IPS DF 4.7 (cell line): ENCODE measurements at regions not wholly inside any gene's neighbourhood (a gene's known extent, or its start where the extent isn't known, plus 50 kb on each side); places are given as distances from the start of the nearest gene placed in this dataset.
A peak's percentile ranks its signal among the peaks of the same experiment; 100 is the strongest.

Experiments used
- DNase-seq: peaks from one replicate; pipeline ENCODE4 v3.0.0-alpha.2; 2013; ENCODE audit warnings: low spot score; ENCODE audit errors: extremely low read depth

DNA sequence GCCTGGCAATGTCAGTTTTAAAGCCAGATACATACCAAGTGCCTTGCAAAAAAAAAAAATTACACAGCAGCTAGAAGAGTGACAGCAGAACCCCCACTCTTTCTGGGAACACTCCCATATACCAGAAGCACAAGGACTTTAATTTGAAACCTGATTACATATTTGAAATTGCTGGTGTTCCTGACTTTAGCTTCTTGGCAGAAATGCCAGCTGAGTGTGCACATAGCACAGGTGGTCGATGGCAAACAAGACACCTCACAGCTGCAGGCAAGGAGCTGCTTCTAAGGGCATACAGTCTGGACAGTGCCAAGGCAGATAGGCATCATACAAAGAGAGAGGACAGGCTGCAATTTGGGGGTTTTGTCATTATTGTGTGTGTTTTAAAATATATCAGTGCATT, 150.7 kb upstream of the SGK1 start:
- no peak for DNase-seq

DNA sequence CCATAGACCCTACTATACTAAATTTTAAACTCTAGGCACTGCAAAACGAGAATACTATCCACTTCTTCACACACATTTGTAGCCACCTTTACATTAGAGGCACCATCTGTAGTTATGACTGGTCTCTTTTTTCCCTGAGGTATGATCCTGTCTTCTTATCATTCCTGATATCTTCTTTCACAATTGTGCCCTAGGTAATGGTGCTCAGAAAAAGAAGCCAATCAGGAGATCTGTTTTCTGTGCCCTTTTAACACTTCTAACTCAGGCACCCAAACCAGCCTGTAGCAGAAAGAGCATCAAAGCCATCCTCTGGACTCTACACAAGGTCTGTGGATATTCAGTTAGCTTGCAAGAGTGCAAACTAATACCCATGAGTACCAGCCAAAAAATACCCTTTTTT, 149.7 kb upstream of the SGK1 start:
- no peak for DNase-seq

DNA sequence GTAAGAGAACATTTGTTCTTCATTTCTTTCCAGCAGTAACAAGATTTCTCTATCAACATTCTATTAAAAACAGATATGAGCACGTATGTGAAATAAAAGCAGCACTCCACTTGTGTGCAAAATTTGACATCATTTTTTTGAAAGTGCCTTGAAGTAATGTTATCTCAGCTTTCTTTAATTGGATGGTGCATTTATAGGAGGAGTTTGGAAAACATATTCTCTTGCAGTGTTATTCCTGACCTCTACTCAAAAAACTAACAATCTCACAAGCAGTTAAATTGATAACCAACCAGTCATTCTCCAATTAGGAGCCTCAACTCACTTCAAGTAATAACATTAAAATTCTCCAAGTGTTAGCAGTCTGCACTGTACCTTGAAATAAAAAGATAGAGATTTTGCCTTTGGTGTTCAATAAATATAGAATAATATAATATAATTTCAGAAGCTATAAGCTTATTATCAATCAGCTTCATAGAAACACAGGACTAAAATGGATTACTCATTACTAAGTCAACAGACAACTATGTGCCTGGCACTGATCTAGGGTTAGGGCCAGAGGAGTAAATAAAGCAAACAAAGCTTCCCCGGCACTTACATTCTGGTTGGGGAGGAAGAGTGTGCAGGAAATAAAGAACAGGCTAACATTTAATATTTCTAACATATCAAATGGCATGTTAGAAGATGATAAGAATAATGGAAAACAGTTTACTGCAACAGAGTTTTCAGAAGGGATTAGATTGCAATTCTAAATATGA, 149.0 kb upstream of the SGK1 start:
- DNase-seq = no peak

DNA sequence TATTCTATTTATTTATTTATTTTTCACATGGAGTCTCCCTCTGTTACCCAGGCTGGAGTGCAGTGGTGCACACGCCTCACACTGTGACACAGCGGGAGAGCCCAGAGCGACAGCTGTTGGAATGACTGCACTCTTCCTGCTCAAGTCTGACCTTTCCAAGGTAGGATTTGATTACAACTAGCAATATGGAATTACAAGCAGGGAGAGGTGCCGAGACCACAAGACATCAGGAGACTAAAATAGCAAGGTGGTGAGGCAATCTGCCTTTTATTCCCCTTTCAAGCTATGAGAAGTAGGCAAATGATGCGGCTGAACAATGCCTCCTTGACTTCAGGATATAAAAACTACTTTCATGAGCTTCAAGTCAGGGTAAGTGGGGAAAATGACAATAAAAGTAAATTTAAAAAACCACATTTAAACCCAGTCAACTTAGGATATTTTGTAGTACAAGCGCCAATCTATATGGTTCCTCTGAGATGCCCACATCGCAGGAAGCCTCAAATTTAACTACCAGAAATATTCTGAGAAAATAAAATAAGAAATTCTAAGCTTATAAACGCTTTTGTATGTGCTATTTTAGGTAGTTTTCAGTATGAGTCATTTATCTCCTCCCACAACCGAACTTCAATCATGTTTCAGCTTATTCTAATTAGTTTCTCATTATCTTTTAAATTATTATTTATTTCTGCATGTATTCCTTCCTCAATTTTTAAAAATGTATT, 146.9 kb upstream of the SGK1 start:
- DNase-seq = no peak

DNA sequence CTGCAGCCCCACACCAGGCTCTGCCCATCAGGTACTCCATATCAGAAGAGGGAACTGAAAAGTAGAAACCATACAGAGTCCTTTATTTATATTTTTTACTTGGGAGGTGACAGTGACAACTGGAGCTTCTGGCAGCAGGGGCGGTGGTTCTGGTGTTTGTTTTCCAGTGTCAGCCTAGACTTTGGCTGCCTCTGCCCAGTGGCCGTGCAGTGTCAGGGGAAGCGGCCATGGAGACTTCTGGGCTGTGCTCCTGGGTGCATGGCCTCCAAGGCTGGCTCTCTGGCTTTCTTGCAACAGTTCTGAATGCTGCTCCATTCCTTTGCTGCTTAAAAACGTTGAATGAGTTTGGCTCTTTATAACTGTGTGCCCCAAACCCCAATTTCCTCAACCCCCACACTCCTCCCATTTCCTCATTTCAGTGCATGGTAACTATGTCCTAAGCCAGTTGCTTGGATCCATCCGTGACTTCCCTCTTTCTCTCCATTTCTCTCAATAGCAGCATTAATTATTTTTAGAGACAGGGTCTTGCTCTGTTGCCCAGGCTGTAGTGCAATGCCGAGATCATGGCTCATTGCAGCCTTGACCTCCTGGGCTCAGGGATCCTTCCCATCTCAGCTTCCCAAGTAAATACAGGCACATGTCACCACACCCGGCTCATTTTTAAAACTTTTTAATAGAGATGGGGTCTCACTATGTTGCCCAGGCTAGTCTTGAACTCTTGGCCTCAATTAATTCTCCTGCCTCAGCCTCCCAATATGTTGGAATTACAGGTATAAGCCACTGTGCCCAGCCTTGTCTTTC, 141.1 kb upstream of the SGK1 start:
- DNase-seq = no peak

DNA sequence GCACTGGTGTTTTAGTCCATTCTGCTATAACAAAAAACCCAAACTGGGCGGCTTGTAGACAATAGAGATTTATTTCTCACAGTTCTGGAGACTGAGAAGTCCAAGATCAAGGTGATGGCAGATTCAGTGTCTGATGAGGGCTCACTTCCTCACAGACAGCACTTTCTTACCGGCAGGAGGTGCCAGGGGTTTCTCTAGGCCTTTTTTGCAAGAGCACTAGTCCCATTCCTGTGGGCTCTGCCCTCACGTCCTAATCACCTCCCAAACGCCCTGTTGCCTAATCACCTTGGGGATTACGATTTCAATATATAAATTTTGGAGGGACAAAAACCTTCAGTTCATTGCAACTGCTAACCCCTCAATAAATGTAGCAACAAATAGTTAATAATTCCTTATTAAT, 140.0 kb upstream of the SGK1 start:
- no peak for DNase-seq

DNA sequence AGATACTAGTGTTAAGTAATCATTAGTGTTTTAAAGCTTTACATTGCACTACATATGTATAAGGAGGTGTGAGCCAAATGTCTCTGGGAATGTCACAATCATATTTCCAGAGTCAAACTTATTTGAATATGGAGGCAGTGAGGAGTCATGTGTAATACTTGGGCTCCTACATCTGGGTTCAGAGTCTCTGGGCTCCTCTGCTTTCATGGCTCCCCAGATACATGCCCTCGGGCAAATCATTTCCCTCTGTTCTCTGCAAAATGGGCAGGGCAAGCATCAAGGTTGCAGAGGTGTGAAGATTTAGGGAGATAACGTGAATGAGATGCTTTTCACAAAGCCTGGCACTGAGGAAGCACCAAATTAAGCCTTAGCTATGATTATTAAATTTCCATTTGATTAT, 138.3 kb upstream of the SGK1 start:
- DNase-seq = no peak

DNA sequence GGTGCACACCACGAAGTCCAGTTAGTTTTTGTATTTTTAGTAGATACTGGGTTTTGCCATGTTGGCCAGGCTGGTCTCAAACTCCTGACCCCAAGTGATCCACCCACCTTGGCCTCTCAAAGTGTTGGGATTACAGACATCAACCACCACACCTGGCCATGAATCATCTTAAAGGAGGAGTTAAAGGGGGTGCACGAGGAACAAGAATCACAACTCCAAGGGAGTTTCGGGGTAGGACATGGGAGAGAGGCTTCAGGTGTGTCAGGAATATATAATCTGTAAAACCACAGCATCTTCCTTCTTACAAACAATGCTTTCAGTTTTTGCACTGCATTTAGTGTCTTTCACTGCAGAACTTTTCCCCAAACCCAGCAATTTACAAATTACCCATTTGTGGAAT, 137.4 kb upstream of the SGK1 start:
- no peak for DNase-seq

DNA sequence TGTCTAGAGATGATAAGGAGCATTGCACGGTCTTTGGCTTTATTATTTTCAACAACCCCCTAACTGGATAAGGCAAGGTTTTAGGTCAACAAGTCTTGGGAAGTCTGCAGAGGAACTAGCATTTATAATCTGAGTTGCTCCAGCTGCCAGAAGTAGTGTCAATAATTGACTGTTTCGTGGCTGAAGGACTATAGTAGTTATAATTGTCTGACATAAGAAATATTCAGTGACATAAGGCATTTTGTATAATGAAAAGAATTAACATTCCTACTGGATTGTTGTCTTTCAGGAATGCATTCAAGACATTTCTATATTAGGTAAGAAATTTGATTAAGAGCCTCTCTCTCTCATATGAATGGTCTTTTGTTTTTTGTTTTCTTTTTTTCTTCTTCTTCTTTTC, 136.9 kb upstream of the SGK1 start:
- DNase-seq = no peak

DNA sequence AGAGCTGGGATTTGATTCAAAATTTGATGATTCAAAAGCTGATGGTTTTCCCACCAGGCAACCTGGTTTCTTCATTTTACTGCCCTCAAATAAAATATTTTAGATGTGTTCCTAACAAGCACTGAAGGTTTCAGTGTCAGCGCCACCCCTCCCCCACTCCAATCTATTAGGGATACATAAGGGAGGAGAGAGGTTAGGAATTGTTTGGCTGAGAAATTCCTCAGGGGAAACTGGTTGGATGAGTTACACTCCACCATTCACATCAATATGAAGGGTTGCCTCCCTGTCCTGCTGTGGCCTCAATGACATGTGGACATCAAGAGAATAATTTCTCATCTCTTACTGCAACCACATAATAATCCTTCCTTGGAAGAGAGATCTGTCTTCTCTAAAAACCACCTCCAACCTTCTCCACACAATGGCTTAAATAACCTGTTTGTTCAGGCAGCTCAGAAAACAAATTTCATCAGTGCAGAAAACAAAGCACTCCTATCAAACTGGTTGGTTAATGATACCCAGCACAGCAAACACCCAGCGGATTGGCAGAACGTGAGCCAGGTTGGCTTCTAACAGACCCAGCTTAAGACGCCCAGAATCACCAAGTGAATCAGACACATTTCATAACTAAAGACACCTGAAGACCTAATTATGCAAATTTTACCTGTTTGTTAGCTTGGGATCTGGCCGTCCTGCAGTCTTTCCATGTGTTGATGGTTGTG, 136.0 kb upstream of the SGK1 start:
- DNase-seq = peak; percentile 5

DNA sequence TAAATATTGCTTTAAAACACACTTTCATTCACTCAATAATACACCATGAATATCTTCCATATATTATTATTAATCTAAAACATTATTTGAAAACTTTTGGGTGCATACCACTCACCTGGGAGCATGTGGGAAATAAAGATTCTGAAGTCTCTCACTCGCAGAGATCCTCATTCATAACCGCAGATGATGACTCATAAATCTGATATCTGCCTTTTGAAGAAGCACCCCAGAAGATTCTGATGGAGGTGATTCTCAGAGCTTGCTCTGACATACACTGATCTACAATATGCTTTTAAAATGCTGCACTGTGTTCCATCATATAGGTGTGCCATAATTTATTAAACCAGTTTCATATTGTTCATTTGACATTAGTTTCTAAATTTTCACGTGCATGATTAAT, 135.0 kb upstream of the SGK1 start:
- no peak for DNase-seq

DNA sequence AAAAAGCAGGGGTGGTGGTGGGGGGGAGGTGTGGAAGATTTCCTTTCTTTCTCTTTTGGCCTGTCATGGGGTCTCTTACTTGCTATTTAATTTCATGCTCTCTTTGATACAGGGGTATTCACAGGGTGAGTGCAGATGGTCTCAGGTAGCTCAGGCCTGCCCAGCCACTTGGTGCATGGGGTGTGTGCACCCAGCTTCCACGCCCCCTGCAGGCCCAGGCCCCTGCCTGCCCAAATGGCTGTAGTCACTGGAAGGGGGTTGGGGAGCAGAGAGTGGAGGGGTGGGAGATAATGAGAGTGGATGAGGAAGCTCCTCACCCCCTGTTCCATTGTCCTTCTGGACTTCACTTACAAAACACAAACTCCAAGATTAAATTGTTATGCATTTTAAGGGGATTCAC, 133.6 kb upstream of the SGK1 start:
- DNase-seq = no peak

DNA sequence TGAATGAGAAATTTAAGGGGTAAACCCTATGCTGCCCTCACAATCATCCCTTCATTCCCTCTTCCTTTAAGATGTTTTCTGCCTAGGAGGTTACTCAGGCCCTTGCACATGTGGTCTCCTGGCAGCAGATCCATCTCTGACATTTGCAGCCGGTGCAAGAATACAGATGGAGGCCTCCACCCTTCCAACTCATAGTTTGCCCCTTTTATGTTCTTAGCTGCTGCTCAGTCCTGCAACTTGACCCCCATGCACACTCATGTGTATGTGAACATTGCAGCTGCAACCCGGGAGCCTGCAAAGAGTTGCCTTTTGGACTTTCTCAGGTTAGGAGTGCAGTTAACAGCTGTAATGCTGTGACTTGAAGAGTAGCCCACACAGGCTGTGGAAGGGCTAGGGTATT, 131.9 kb upstream of the SGK1 start:
- no peak for DNase-seq

DNA sequence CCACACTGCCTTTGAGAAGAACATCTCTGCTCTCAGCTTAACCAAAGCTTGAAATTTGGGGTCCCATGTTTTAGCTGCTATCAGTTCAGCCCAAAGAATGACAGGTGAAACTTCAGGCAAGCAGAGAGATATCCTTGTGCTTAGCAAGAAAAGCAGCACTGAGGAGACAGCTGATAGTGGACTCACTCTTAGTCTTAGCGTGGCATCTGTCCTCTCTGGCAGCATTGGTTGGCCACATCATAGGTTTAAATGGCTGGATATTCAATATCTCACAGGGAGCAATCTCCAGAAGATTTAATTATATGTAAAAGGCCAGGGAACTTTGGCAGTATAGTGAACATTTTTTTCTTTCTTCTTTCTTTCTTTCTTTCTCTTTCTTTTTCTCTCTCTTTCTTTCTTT, 131.1 kb upstream of the SGK1 start:
- DNase-seq = no peak

DNA sequence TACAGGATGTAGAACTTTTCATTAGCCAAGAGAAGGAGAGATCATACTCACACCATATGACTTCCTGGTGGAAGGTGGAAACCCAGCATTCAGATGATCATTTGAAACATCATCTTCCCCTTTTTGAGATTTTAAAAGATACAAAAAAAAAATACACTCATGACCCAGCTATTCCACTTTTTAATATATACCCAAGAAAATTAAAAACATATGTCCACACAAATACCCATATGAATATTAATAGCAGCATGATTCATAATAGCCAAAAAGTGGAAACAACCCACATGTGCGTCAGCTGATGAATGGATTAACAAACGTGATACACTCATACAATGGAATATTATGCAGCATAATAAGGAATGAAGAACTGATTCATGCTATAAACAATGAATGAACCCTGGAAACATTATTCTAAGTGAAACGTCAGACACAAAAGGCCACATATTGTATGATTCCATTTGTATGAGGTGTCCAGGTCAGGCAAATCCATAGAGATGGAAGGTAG, 130.0 kb upstream of the SGK1 start:
- DNase-seq = no peak

DNA sequence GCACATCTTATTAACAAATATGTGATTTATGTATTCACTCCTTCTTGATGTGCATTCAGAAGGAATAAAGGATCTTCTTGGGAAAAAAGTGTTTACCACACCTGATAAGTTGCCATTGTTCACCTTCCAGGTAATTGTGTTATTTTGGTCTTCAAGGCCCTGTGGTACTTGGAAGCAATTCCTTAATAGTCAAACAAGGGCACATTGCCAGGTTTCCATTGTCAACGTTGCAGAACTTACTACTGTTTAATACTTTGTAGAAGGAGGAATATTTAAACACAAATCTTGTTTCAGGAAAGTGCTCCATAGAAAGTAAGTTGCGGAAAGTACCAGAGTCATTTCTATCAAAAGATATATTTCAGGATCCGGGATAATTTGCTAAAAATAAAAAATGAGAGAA, 129.5 kb upstream of the SGK1 start:
- DNase-seq = no peak

DNA sequence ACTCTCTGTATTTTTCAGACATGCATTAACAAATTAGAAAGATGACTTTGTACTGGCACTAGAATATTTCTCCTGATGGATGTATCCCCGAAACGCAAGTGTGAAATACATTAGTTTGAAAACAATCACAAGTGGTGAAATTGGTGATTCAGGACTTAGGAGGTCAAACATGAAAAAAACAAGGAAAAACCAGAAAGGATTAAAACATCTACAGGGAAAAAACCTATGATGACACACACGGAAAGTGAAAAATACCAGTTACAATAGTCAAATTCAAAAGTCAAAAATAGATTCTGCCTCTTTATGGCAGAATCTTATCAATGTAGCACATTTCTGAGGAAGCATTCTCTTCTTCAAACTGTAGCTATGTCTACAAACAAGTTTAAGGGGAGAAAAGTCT, 129.0 kb upstream of the SGK1 start:
- no peak for DNase-seq

DNA sequence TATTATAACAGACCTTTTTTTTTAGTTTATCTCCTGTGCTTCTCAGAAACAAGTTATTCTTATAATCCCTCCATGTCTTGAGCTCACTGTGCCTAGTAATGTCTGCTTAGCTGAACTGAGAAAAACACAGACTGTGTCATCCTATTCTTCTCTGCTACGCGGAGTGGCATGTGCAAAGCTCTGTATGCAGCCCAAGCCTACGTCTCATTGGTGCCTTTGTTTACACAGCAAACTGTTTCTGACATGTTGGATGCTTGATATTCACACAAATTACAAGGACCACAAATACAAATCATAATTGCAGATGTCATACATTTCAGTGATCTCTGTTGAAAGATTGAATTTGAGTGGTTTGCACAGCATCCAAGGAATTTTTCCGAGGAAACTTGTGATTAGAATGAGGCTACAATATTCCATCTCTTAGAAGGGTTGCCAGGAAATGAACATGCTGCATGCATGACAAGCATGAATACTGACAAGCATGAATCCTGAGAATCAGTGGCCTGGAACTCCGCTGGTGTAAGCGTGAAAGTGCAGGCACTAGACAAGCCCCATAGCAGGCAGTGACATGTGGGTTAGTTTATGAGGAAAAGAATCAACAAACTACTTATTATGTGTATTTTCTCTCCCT, 128.4 kb upstream of the SGK1 start:
- no peak for DNase-seq

DNA sequence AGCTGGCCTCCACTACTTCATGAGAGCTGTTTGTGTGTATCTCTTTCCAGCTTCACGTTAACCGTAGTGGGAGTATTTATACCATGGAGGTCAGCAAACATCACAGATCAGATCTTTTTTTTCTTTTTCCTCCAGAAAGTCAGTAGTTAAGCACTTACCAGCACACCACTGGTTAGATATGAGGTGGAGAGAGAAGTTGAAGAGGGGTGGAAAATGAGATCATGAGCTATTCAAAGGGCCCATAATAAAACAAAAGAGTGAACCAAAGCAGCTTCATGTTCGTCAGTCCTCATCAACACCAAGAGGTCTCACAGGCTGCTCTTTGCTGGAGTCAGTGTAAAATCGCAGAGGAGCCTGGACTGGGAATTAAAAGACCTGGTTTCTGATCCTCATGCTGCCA, 125.1 kb upstream of the SGK1 start:
- DNase-seq = no peak

DNA sequence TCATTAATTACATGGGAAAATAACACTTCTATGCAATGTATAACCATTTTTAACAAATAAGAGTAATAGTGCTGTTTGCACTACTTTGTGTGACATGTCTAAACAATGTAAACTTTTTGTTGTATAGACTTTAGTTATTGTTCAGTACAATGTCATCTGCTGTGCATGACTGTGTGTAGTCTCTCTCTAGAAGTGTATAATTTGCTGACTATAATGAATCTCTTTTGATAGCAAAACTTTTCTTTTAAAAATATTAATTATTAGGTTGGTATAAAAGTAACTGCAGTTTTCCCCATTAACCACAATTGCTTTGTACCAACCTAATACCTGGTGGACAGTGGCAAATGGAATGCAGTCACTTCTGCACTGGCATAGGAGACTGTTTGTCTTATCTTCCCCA, 124.2 kb upstream of the SGK1 start:
- DNase-seq = no peak

DNA sequence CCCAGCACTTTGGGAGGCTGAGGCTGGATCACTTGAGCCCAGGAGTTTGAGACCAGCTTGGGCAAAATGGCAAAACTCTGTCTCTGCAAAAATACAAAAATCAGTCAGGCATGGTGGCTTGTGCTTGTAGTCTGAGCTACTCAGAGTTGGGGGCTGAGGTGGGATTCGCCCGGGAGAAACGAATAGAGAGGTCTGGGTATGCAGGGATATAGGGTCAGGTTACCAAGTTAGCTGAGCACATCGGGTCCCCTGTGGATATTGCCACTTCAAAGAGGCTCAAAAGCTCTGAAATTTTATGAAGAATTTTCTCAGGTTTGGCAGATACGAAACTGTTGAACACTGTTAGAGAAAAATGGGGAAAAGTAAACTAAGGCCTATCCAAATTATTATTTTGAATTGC, 120.9 kb upstream of the SGK1 start:
- DNase-seq = no peak
